CD4-positive, alpha-beta T cell treated with Interleukin-2 at 100 ng/mL for 4 hours (primary cell): ENCODE measurements at regions not wholly inside any gene's neighbourhood (a gene's known extent, or its start where the extent isn't known, plus 50 kb on each side); places are given as distances from the start of the nearest gene placed in this dataset.

Experiments used
- DNase-seq: peaks from one replicate; pipeline ENCODE4 v3.0.0-alpha.2; 2020; ENCODE audit warnings: low spot score

DNA sequence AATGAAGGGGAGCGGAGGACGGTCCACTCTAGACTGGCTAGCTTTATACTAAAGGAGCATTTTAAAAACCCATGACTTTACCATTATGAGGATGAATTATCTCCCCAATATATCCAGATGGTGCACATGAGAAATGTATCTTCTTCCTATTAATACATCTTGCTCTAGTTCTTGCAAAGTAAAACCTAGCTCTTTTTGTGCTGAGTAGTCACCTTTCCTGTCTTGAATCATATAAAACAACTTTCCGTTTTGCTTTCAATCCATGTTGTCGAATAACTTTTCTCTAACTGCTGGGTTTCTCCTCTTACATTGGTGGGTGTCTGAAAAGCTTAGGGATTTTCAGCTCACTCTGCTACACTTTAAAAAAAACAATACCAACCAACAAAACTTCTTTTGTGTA is 96.3 kb upstream of the TAC1 start:
- no peak for DNase-seq

DNA sequence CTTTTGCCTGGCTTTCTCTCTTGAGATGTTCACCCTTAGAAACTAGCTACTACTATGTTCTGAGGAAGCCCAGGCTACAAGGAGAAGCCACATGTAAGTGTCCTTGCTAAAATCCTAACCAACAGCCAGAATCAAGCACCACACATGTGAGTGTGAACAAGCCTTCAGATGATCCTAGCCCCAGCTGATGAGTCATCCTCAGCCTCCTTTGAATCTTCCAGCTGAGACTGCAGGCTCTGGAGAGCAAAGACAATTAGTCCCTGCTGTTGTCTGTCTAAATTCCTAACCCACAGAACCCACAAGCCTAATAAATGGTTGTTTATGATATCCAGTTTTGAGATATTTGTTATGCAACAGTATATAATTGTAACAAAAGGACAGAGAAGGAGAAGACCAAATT is 92.8 kb upstream of the TAC1 start:
- DNase-seq = no peak

DNA sequence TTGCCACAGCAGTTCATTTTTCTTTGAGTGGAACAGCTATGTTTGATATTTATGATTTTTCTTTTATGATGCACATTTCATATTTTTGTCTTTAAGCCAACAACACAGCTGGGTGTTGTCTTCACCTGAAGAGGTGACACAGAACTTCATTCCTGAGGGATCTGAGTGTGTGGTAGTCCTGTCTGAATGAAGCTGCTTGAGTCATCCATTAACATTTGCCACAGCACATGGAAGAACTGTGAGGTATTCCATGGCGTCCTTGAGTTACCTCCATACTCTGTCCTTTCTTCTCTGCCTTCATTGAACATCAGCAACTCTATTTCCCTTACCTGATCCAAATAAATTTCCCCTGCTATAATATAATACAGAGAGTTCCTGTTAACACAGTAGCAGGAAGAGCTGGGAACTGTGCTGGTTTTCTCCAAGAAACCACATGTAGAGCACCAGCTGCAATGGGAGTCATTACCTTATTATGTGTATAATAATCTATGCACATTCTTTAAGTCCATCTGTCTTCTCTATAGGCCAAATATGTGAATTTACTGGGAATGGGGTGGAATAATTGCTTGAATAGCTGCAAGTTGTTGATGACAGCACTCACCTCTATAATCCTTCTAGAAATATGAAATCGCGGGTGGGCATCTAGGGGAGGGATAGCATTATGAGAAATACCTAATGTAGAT is 72.4 kb upstream of the TAC1 start:
- no peak for DNase-seq

DNA sequence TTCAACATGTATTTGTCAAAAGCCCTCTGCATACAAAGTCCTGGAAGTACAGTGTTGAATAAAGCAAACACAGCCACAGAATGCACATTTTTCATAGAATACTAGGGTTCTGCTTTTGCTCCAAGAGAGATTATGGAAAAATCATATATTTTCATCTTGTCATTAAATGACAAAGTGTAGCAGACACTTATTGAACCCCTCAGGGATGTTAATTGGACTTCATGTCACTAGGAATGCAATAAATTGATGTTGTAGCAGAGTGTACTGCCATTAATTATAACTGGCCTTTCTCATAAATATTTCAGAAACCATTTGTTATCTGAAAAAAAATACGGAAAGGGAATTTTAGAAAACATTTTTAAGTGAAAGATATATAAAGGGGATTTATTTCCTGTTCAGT is 64.5 kb upstream of the TAC1 start:
- no peak for DNase-seq

DNA sequence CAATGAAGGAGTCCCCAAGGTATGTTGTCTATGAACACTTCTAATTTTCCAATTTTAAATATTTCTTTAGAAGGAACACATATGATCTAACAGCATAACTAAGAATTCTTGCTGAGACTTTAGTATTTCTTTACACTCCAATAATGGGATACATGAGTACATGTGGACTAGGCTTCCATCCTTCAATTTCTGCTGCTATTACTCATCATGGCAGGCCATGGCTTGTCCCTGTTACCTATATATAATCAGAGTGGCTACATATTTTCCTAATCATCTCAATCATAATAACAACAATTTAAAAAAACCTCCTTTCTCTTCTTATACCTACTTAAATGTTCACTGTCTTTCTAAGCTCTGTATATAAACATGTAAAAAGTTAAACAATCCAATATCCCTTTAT is 60.3 kb upstream of the TAC1 start:
- DNase-seq = no peak

DNA sequence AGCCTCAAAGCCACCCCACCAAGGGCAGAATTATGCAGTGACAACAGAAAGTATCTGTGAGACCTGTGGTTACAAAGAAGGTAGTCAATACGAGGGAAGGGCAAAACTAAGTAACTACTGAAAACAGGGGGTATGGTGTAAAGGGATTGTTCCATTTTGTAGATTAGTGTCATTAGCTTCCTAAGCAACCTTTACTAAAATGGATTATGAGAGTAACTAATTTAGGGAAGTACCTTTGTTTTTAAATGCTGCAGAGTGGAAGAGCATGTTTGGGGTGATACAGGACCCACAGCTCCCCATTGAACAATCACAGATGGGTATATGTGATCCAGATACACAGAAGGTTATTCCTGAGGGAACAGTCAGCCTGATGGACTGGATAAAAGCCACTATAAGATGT is 51.3 kb upstream of the TAC1 start:
- no peak for DNase-seq
